GM21528 (cell line): ENCODE measurements at regions not wholly inside any gene's neighbourhood (a gene's known extent, or its start where the extent isn't known, plus 50 kb on each side); places are given as distances from the start of the nearest gene placed in this dataset.

ENCODE experiments used
- ATAC-seq: cut with Tn5 transposase; IDR thresholded peaks from one replicate; pipeline ENCODE4 v1.9.1; 2021; ENCODE audit warnings: mild to moderate bottlenecking, moderate library complexity; ENCODE audit not compliant: unreplicated experiment, low FRiP score

DNA sequence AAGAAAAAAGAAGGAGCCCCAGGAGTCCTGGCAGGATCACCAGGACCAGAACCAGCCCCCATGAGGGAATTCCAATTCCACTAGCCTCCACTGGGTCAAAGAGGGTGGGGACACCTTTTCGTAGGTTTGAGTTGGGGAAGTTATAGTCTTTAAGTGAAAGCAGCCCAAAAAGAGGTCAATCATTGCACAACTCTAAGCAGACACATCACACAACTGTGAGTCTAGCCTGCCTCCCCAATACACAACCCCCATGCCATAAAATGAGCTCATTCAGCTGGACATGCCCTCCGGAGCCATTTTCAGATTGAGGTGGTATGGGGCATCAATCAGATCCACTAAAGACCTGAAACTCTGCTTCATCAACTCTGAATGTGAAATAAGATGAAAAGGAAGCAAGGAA is 179.9 kb downstream of the NPHP4 start:
- ATAC-seq: no peak

- no peak for ATAC-seq
These were observed 180.8 kb downstream of the NPHP4 start for GRCh38 chr1:5811419-5811818.

DNA sequence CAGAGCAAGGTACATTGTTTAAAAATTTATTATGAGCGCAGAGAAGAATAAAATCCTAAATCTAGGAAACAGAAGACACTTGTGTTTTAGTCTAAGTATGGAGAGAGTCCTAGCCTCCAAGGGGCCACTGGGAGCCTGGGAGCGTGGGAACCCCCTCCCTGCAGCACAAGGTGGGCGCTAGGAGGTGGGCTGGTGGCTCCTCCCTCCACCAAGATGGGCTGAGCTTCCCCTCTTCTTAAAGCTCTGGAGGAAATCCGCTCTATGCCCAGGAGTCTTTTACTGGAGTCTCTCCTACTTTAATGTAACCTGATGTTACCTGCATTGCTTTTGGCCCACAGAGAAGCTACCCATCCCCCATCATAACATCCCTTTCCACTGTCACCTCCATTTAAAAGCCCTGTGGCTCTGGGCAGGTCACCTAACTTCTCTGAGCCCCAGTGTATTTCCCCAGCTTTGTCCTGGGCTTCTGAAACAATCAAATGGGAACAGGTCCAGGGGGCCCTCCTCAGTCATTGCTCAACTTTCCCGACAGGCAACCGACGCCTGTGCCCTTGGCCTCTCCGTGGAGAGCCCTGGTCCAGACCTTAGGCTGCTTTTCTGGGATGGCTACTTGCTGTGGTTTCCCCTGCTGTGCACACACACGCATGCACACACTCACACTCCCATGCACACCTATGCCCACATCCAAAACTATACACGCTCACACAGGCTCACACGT is 181.5 kb downstream of the NPHP4 start:
- no peak for ATAC-seq

DNA sequence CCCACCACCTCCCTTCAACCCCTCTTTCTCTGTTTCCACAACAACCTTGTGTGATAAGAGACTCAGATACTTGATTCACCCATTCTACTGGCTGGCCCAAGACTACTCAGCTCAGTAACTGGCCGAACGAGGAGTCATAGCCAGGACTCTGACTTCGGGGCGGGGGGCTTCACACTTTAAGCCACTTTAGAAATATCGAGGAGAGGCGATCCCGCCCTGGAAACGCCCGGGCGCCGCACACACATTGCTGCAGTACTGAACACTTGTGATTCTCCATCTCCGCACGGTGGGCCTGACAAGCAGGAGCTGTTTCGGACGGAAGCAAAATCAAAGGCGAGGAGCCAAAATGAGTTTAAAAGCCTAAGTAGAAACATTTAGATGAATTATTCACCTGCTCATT is 182.1 kb downstream of the NPHP4 start:
- ATAC-seq: no peak

- ATAC-seq: no peak
These were observed 182.9 kb downstream of the NPHP4 start for GRCh38 chr1:5809207-5809788.

- ATAC-seq: no peak
These were observed 188.4 kb downstream of the NPHP4 start for GRCh38 chr1:5803851-5804250.

DNA sequence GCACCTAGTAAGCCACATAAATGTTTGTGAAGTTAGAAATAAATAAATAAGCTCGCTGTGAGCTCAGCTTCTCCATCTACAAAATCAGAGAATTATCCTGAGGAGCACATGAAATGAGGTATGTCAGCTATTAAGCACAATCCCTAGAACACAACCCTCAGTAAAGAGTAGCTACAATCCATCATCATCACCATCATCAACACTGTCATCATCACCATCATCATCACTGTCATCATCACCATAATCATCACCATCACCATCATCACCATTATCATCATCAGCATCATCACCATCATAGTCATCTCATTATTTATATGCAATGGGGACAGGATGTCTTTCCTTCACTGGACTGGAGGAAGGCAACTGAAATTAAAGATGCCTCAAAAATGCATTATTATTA is 189.6 kb downstream of the NPHP4 start:
- ATAC-seq: no peak

DNA sequence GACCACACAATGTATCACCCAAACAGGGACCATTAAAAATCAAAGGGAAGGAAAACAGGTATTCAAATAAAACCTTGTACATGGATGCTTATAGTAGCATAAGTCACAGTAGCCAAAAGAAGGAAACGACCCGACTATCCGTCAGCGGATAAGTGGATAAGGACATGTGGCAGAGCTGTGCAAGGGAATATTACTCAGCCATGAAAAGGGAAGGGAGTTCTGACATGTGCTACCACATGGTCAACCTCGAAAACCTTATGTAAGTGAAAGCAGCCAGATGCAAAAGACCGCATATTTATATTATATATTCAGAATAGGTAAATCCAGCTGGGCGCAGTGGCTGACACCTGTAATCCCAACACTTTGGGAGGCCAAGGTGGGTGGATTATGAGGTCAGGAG is 193.3 kb downstream of the NPHP4 start:
- ATAC-seq: no peak

GRCh38 chr1:5798151-5798730 is 194.0 kb downstream of the NPHP4 start:
- ATAC-seq: no peak

- no peak for ATAC-seq
These were observed 196.2 kb downstream of the NPHP4 start for GRCh38 chr1:5796028-5796427.

DNA sequence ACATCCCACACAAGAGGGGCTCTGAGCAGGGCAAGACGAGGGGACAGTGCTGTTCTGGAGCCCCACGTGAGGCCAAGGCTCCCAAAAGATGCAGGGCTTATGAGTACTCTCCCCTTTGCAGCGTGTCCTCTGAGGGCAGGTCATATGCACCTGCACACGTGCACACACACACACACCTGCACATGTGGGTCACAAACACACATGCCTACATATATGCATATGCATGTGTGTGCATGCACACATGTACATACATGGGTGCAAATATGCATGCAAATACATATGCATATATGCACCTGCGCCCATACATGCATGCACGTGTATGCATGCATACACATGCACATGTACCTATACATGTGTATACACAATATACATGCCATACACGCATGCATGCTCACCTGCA is 197.9 kb downstream of the NPHP4 start:
- ATAC-seq: no peak

DNA sequence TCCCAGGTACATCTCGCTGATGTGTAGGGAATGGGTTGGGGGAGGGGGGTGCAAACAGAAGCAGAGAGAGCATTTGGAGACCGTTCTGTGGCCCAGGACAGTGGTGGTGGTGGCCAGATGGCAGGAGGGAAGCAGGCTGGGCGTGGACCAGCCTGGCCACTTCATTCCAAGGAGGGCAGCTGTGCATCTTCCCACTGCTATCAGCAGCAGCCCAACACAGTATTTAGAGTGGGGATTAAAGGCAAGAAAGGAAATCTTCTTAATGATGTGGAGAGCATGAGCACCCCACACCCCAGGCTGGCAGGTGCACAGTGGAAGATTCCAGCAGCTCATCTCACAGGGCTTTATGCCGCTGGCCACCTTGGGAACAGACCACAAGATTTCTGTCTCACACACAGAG is 198.7 kb downstream of the NPHP4 start:
- ATAC-seq: no peak

DNA sequence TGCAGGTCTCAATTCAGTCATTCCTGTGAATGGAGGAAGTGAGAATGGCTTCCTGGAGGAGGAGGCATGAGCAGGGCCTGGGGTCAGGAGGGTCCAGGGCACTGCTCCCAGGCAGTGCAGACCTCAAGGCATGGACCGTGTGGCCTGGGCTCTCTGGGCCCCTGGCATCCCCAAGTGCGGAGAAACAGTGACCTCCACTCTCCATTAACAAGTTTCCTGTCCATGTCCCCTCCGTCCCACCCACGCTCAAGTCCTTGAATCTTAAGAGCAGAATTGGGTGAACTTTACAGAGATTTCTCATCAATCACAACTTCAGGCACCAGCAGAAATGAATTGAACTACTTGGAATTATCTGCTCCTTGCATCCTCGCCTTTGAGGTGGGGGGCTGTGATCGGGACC is 211.1 kb downstream of the NPHP4 start:
- ATAC-seq: no peak

- ATAC-seq: no peak
These were observed 211.9 kb downstream of the NPHP4 start for GRCh38 chr1:5780324-5780716.

GRCh38 chr1:5779608-5780323 is 212.5 kb downstream of the NPHP4 start:
- ATAC-seq: no peak

- ATAC-seq: no peak
These were observed 216.1 kb downstream of the NPHP4 start for GRCh38 chr1:5776035-5776550.

GRCh38 chr1:5774019-5774418 is 218.2 kb downstream of the NPHP4 start:
- no peak for ATAC-seq

GRCh38 chr1:5771788-5772187 is 220.4 kb downstream of the NPHP4 start:
- no peak for ATAC-seq

DNA sequence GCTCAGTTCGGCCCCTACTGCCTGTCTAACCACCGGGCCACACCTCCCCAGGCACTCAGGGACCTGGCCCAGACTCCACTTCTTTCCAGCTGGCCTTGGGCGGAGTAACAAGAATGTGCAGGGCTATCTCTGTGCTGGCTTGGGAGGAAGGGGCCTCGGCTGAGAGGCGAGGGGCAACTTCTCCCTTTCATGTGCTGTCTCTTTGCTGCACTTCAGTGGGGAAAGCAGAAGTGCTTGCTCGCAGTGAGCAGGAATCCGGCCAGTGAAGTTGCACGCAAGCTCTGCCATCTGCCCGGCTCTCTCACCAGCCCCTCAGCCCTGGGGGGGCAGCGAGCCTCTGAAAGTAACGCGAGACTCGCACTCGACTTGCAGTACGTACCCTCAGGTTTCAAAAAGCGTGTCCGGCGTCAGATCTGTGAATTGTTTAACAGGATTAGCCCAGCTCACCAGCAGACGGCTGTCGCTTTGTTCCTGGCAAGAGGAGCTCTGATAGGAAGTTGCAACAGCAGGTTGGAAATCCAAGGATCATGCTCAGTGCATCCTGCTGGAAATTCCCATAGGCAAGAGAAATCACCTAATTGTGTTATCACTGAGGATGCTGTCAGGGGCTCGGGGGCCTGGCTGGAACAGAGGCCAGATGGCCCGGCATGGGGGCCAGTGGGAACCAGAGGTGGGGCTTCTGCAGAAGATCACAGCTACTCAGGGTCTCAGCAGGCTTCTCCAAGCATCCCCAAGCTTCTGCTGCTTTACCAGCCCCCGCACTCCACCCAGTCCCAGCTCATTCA is 221.1 kb downstream of the NPHP4 start:
- no peak for ATAC-seq

DNA sequence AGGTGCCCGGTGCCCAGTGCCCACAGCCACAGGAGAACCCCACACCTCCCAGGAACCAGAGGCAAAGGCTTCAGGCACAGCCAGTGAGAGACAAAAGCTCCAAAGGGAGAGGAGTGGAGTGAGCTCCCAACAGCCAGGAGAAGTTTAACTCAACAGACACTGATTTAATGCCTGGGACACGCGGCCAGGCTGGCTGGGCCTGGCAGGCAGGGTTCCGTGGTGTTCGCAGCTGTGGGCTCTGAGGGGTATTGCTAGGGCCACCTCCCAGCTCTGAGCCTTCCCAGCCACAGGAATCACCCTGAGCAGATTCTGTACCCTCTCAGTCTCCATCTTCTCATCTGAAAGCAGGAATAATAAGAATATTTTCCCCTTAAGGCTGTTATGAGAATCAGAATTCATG is 222.5 kb downstream of the NPHP4 start:
- no peak for ATAC-seq

- ATAC-seq: no peak
These were observed 223.1 kb downstream of the NPHP4 start for GRCh38 chr1:5769146-5769545.
